ENCODE measurements at regions not wholly inside any gene's neighbourhood (a gene's known extent, or its start where the extent isn't known, plus 50 kb on each side); places are given as distances from the start of the nearest gene placed in this dataset.

GRCh38 chr14:71243697-71244096 is 336.4 kb downstream of the PCNX1 start:
- Histone ChIP-seq H3K27me3 (no peaks in the 10 kb centered on the region), H3K36me3 (no peaks in the 10 kb centered on the region), H3K4me3 (no peak overlapping the region), H3K4me1 (no peaks in the 10 kb centered on the region), H3K27ac (no peak overlapping the region), H3K9me3 (no peaks in the 10 kb centered on the region)
- DNase-seq: no peak
- intact Hi-C loops (cut with DNase I): no loop called here
- 83% methylated on average over 1 of the region's 1 CpG for WGBS (ENCODE audit: insufficient coverage, low coverage, low lambda C conversion rate, missing lambda C conversion rate)
- no peak for ATAC-seq
- no peak for TF ChIP-seq CTCF (IDR thresholded peaks at IDR 0.05)
- TF ChIP-seq POLR2A (IDR thresholded peaks at IDR 0.05): no peak

GRCh38 chr14:71244341-71244740 is 337.1 kb downstream of the PCNX1 start:
- intact Hi-C loops (cut with DNase I): no loop called here
- H3K4me3 ChIP-seq: no peak overlapping the region
- no peak for ATAC-seq
- no peak for TF ChIP-seq CTCF (IDR thresholded peaks at IDR 0.05)
- TF ChIP-seq POLR2A (IDR thresholded peaks at IDR 0.05): no peak
- H3K27me3 ChIP-seq: no peaks in the 10 kb centered on the region
- no peaks in the 10 kb centered on the region for H3K36me3 ChIP-seq
- no peak for DNase-seq
- H3K27ac ChIP-seq: no peak overlapping the region
- 47% methylated on average over 4 of the region's 5 CpGs for WGBS (ENCODE audit: insufficient coverage, low coverage, low lambda C conversion rate, missing lambda C conversion rate)
- no peaks in the 10 kb centered on the region for H3K4me1 ChIP-seq
- H3K9me3 ChIP-seq: no peaks in the 10 kb centered on the region

GRCh38 chr14:71245659-71246361 is 338.6 kb downstream of the PCNX1 start:
- WGBS (ENCODE audit: insufficient coverage, low coverage, low lambda C conversion rate, missing lambda C conversion rate): 62% methylated on average over 4 of the region's 8 CpGs

GRCh38 chr14:71246539-71246938 is 339.3 kb downstream of the PCNX1 start:
- 43% methylated on average over 1 of the region's 1 CpG for WGBS (ENCODE audit: insufficient coverage, low coverage, low lambda C conversion rate, missing lambda C conversion rate)
- DNase-seq: no peak
- intact Hi-C loops (cut with DNase I): no loop called here
- no peaks in the 10 kb centered on the region for H3K36me3 ChIP-seq
- H3K4me3 ChIP-seq: no peak overlapping the region
- no peak overlapping the region for H3K27ac ChIP-seq
- H3K9me3 ChIP-seq: no peaks in the 10 kb centered on the region
- H3K4me1 ChIP-seq: no peaks in the 10 kb centered on the region
- TF ChIP-seq POLR2A (IDR thresholded peaks at IDR 0.05) (no peak), CTCF (IDR thresholded peaks at IDR 0.05) (no peak)
- H3K27me3 ChIP-seq: no peaks in the 10 kb centered on the region
- no peak for ATAC-seq

More at GRCh38 chr14:71245659-71246361, 338.6 kb downstream of the PCNX1 start:
- no peaks in the 10 kb centered on the region for H3K36me3 ChIP-seq
- H3K27ac ChIP-seq: no peak overlapping the region
- ATAC-seq (no peak), DNase-seq (no peak)
- TF ChIP-seq POLR2A (IDR thresholded peaks at IDR 0.05) (no peak), CTCF (IDR thresholded peaks at IDR 0.05) (no peak)
- intact Hi-C loops (cut with DNase I): no loop called here
- no peaks in the 10 kb centered on the region for H3K27me3 ChIP-seq
- no peaks in the 10 kb centered on the region for H3K4me1 ChIP-seq
- H3K9me3 ChIP-seq: no peaks in the 10 kb centered on the region
- no peak overlapping the region for H3K4me3 ChIP-seq

All from right lobe of liver (tissue), 6 donors.